Testis (tissue), 2 donors: ENCODE measurements at regions not wholly inside any gene's neighbourhood (a gene's known extent, or its start where the extent isn't known, plus 50 kb on each side); places are given as distances from the start of the nearest gene placed in this dataset.

Source experiments
- POLR2A ChIP-seq: fragments of 450-650 bp; IDR thresholded peaks from one replicate; pipeline ENCODE4 v1.6.1; 2017; ENCODE audit warnings: antibody characterized with exemption, mild to moderate bottlenecking, moderate library complexity
- TF ChIP-seq, protein P1 (sequence below), 3 experiments: fragments of 450-650 bp in 2 of 3; fragments of 200-600 bp in 1 of 3; sonication (generic) in 1 of 3; IDR thresholded peaks; one replicate each; pipeline ENCODE4 v1.5.1; 2016 to 2019; ENCODE audit warnings: antibody characterized with exemption in 3 of 3, mild to moderate bottlenecking in 2 of 3, moderate library complexity in 1 of 3

- TF ChIP-seq, protein P1, sequence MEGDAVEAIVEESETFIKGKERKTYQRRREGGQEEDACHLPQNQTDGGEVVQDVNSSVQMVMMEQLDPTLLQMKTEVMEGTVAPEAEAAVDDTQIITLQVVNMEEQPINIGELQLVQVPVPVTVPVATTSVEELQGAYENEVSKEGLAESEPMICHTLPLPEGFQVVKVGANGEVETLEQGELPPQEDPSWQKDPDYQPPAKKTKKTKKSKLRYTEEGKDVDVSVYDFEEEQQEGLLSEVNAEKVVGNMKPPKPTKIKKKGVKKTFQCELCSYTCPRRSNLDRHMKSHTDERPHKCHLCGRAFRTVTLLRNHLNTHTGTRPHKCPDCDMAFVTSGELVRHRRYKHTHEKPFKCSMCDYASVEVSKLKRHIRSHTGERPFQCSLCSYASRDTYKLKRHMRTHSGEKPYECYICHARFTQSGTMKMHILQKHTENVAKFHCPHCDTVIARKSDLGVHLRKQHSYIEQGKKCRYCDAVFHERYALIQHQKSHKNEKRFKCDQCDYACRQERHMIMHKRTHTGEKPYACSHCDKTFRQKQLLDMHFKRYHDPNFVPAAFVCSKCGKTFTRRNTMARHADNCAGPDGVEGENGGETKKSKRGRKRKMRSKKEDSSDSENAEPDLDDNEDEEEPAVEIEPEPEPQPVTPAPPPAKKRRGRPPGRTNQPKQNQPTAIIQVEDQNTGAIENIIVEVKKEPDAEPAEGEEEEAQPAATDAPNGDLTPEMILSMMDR (IDR thresholded peaks at IDR 0.05) = no peak
- no peak for TF ChIP-seq POLR2A
Observed at GRCh38 chr7:144975882-144976281, 140.0 kb upstream of the TPK1 start.
